Calu3 (cell line): ENCODE measurements at regions not wholly inside any gene's neighbourhood (a gene's known extent, or its start where the extent isn't known, plus 50 kb on each side); places are given as distances from the start of the nearest gene placed in this dataset.

Experiments used
- BruUV-seq: library from RNA; stranded (reverse); fragments of 400-500 nt; replicated peaks from 2 replicates; lab custom pipeline; 2021; lab: Mats Ljungman, UMichigan
- CTCF ChIA-PET: fragments of 300-600 bp; sonication (Branson Sonifier 250); formaldehyde crosslinking; loops from one replicate; lab custom pipeline; 2022; ENCODE audit warnings: antibody characterized with exemption; lab: Charles Lee
- DNase-seq: peaks from one replicate; pipeline ENCODE4 v3.0.0; 2022
- H3K27ac Mint-ChIP-seq: one replicate; pipeline ENCODE4 v1.8.0; 2022; ENCODE audit warnings: mixed read lengths; ENCODE audit not compliant: unreplicated experiment
- H3K27me3 Mint-ChIP-seq: one replicate; pipeline ENCODE4 v1.8.0; 2022; ENCODE audit warnings: mixed read lengths; ENCODE audit not compliant: unreplicated experiment
- H3K36me3 Mint-ChIP-seq: one replicate; pipeline ENCODE4 v1.8.0; 2022; ENCODE audit warnings: mild to moderate bottlenecking, moderate library complexity, mixed read lengths; ENCODE audit not compliant: insufficient read depth, unreplicated experiment
- H3K4me1 Mint-ChIP-seq: one replicate; pipeline ENCODE4 v1.8.0; 2022; ENCODE audit warnings: mild to moderate bottlenecking, low read depth, mixed read lengths; ENCODE audit not compliant: unreplicated experiment
- H3K4me3 Mint-ChIP-seq: one replicate; pipeline ENCODE4 v1.8.0; 2022; ENCODE audit warnings: mild to moderate bottlenecking, low read depth, moderate library complexity, mixed read lengths; ENCODE audit not compliant: unreplicated experiment
- H3K9me3 Mint-ChIP-seq: one replicate; pipeline ENCODE4 v1.8.0; 2022; ENCODE audit warnings: low read depth, mixed read lengths; ENCODE audit not compliant: unreplicated experiment
- intact Hi-C: fragments of 100-400 bp; cut with micrococcal nuclease; formaldehyde crosslinking; loops from one replicate; pipeline ENCODE4 v1.10.0; 2022; ENCODE audit not compliant: unreplicated experiment
- TF ChIP-seq, protein P1 (sequence below): fragments of 200-600 bp; IDR thresholded peaks from one replicate; pipeline ENCODE4 v1.8.0; 2022; ENCODE audit warnings: antibody characterized with exemption; ENCODE audit not compliant: unreplicated experiment

DNA sequence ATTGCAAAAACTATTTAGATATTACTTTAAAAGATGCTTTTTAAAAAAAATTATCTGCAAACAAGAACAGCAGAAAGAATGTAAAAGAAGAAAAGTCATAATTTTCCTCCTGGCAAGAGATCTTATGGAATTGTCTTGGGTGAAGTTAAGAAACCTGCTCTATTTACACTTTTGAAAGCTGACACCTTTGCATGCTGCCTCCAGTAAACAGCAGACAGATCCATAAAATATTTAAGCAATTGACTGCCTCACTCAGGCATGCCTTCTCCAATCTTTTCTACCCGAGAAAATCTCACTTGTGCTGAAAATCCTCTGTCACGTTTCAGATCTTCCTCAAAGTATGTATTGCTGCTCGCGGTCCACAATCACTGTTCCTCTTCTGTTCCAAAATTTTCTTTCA, 107.9 kb upstream of the ZP4 start:
- Mint-ChIP-seq H3K4me3 (no peak overlapping the region), H3K27ac (no peak overlapping the region), H3K27me3 (no peaks in the 10 kb centered on the region), H3K4me1 (peaks cover 8% of the 10 kb centered on the region), H3K9me3 (peaks cover 2% of the 10 kb centered on the region), H3K36me3 (no peaks in the 10 kb centered on the region)
- intact Hi-C loops, result no loop called here
- BruUV-seq, result no TSS peak
- TF ChIP-seq, protein P1, sequence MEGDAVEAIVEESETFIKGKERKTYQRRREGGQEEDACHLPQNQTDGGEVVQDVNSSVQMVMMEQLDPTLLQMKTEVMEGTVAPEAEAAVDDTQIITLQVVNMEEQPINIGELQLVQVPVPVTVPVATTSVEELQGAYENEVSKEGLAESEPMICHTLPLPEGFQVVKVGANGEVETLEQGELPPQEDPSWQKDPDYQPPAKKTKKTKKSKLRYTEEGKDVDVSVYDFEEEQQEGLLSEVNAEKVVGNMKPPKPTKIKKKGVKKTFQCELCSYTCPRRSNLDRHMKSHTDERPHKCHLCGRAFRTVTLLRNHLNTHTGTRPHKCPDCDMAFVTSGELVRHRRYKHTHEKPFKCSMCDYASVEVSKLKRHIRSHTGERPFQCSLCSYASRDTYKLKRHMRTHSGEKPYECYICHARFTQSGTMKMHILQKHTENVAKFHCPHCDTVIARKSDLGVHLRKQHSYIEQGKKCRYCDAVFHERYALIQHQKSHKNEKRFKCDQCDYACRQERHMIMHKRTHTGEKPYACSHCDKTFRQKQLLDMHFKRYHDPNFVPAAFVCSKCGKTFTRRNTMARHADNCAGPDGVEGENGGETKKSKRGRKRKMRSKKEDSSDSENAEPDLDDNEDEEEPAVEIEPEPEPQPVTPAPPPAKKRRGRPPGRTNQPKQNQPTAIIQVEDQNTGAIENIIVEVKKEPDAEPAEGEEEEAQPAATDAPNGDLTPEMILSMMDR, result no peak
- CTCF ChIA-PET, result no interaction called here
- no peak for DNase-seq

DNA sequence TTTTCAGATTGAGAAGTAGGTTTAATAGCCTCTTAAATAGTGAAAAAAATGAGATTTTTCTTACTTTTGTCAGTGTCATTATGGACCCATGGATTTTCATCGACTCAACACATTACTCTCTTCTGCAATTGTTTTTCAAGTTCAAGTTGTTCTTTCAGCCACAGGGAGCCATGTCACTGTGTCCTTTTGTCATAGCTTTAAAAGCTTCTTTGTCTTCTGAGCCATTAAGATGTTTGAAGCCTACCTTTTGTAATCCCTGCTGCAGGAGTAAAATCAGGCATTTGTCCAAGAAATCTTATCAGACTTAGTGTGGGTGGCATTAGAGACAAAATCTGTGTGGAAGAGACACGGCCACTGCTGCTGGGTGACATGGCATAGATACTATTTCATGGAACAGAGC, 92.8 kb upstream of the ZP4 start:
- H3K27me3 Mint-ChIP-seq, result no peaks in the 10 kb centered on the region
- H3K4me1 Mint-ChIP-seq, result no peaks in the 10 kb centered on the region
- CTCF ChIA-PET, result interaction anchor here (0.6 kb wide), 1 partner anchor 1484 kb away, joined by 5 read pairs; no protein-coding TSS in a partner anchor
- H3K36me3 Mint-ChIP-seq, result no peaks in the 10 kb centered on the region
- intact Hi-C loops, result no loop called here
- TF ChIP-seq, protein P1, result no peak
- no peak overlapping the region for H3K4me3 Mint-ChIP-seq
- peaks cover 2% of the 10 kb centered on the region for H3K9me3 Mint-ChIP-seq
- BruUV-seq, result no TSS peak
- no peak overlapping the region for H3K27ac Mint-ChIP-seq
- DNase-seq, result no peak

DNA sequence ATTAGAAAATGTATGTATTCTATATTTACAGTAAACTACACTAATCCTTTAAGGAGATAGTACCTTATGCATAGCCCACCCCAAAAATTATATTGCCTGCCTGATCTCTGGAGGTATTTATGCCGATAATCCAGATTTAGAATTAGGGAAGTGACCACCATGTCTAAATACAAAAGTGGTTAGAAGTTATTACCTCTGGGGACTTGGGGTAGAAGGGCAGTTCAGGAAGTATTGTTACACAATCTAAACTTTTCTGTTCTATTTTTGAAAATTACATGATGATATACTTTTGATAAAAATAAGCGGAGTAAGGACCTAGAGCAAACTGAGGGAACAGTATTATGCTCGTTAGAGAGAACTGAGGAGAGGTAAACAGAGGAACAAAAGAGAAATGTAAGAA, 90.5 kb upstream of the ZP4 start:
- Mint-ChIP-seq H3K27ac (no peak overlapping the region), H3K27me3 (no peaks in the 10 kb centered on the region), H3K4me3 (no peak overlapping the region), H3K9me3 (peaks cover 2% of the 10 kb centered on the region), H3K36me3 (no peaks in the 10 kb centered on the region), H3K4me1 (no peaks in the 10 kb centered on the region)
- intact Hi-C loops, result no loop called here
- TF ChIP-seq, protein P1, result no peak
- BruUV-seq, result no TSS peak
- DNase-seq, result no peak
- CTCF ChIA-PET, result no interaction called here

DNA sequence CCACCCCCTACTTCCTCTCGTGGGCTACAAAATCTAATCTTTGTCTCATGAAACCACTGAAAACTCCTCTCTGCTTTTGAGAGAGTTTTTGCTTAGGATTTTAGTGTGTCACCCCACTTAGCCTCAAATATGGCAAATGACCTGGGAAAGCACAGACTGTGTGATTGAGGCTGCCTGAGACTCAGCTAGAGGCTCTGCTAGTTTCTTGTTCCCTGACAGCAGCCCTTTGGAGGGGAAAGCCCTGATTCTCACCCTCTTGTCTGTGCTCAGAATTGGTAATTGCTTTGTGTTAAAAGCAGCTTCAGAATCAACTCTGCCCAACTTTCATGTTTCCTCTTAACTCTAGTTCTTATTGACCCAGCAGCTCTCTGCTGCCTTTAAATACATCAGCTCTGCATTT, 85.6 kb upstream of the ZP4 start:
- TF ChIP-seq, protein P1, result no peak
- no peaks in the 10 kb centered on the region for H3K4me1 Mint-ChIP-seq
- BruUV-seq, result no TSS peak
- H3K36me3 Mint-ChIP-seq, result no peaks in the 10 kb centered on the region
- no peaks in the 10 kb centered on the region for H3K9me3 Mint-ChIP-seq
- CTCF ChIA-PET, result interaction anchor here (1.0 kb wide), 1 partner anchor 12 kb away, joined by 3 read pairs; no protein-coding TSS in a partner anchor
- no peak overlapping the region for H3K4me3 Mint-ChIP-seq
- H3K27me3 Mint-ChIP-seq, result no peaks in the 10 kb centered on the region
- intact Hi-C loops, result no loop called here
- H3K27ac Mint-ChIP-seq, result no peak overlapping the region
- DNase-seq, result no peak
